GM21786 (cell line): ENCODE measurements at regions not wholly inside any gene's neighbourhood (a gene's known extent, or its start where the extent isn't known, plus 50 kb on each side); places are given as distances from the start of the nearest gene placed in this dataset.
"Not testable (repeated sequence)": the region's sequence is repeated elsewhere in the genome, so short reads cannot be mapped to it uniquely, and the experiment has no call there.

ENCODE experiments used
- ATAC-seq: cut with Tn5 transposase; IDR thresholded peaks from one replicate; pipeline ENCODE4 v1.9.1; 2021; ENCODE audit not compliant: unreplicated experiment

- ATAC-seq = not testable (repeated sequence)
These were observed 642.3 kb upstream of the SYNCRIP start for GRCh38 chr6:86284809-86285480.

DNA sequence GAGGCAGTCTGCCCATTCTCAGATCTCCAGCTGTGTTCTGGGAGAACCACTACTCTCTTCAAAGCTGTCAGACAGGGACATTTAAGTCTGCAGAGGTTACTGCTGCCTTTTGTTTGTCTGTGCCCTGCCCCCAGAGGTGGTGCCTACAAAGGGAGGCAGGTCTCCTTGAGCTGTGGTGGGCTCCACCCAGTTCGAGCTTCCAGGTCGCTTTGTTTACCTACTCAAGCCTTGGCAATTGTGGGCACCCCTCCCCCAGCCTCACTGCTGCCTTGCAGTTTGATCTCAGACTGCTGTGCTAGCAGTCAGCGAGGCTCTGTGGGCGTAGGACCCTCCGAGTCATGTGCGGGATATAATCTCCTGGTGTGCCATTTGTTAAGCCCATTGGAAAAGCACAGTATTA is 640.9 kb upstream of the SYNCRIP start:
- ATAC-seq = not testable (repeated sequence)

GRCh38 chr6:86276056-86276455 is 633.4 kb upstream of the SYNCRIP start:
- no peak for ATAC-seq

GRCh38 chr6:86273936-86274335 is 631.2 kb upstream of the SYNCRIP start:
- no peak for ATAC-seq

DNA sequence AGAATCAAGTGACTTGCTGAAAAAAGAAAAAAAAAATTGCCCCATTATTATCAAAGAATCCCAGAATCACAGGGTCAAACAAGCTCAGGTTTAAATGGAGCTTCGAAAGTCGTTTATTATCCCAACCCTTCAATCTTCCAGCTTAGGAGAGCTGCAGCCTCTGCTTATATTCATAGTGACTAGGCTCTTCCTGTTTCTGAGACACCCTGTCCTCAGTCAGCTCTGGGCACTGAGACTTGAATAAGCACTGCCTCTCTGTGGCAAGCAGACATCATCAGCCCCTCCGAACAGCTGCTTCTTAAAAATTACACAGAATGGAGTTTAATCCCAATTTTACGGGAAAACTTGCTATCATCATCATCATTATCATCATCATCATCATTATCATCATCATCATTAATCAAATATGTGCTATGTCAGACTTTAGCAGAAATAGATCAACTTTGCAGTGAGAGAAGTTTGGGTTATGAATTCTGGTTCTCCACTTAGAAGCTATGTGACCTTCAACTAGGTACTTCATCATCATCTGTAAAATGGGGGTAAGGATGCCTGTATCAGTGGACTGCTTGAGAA is 614.0 kb upstream of the SYNCRIP start:
- ATAC-seq = no peak

DNA sequence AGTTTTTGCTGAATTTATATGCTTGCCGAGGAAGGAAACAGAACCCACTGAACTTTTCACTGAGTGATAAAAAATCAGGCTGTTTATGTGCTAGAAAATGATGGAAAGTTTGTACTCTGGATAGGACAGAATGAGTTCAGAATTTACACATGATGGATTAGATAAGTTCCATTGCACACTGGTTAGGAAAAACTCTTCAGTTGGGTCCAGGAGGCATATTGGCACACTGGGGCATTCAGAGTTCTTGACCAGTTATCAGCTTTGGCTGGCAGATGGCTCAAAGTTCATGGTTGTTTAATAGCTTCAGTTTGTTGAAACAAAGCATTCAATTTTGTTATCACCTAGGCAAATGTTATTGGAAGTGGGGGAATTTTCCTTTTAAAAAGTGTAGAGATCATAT is 613.3 kb upstream of the SYNCRIP start:
- ATAC-seq = no peak

- ATAC-seq = no peak
These were observed 608.4 kb upstream of the SYNCRIP start for GRCh38 chr6:86251106-86251505.

GRCh38 chr6:86217906-86218305 is 575.2 kb upstream of the SYNCRIP start:
- no peak for ATAC-seq

GRCh38 chr6:86215323-86215722 is 572.6 kb upstream of the SYNCRIP start:
- no peak for ATAC-seq

DNA sequence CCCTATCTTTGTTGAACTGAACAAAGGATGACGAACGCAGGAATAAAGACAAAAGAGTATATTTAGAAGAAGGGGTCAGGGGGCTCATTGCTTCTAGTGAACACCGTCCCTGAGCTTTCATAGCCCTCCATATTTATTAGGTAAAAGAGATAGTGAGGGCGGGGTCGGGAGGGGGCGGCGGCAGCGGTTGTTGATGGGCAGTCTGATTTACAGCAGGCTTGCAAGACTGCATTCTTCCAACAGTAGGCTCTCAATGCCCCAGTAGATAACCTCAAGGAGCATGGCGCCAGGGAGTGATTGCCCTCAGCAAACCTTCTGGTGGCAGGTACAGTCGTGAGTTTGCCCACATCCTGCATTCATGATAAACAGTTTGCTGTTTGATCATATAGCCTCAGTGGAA is 563.3 kb upstream of the SYNCRIP start:
- no peak for ATAC-seq

GRCh38 chr6:86203044-86203443 is 560.4 kb upstream of the SYNCRIP start:
- no peak for ATAC-seq

DNA sequence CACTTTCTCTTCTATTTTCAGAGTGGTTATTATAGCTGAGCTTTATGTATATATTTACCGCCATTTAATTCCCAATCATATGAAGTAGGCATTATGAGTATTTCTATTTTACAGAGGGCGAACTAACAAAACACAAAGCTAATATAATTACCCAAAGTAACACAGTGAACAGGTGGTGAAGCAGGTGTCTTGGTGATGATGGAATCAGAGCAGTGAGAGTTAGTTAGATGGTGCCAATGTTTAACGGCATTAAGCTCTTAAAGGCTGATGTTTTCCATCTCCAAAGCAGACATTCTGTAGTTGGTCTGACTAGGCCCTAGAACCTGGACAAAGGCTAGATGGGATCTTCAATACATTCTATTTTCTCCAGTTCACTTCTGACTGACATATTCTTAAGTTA is 551.1 kb upstream of the SYNCRIP start:
- ATAC-seq = no peak

DNA sequence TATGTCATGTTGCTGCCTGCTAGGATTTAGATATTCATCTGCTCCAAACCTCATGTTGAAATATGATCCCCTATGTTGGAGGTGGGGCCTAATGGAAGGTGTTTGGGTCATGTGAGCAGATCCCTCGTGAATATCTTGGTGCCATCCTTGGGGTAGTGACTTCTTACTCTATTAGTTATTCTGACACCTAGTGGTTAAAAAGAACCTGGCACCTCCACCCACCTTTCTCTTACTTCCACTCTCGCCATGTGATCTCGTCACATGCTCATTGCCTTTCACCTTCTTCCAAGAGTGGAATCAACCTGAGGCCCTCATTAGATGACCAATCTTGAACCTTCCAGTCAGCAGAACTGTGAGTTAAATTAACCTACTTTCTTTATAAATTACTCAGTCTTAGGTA is 549.4 kb upstream of the SYNCRIP start:
- ATAC-seq = peak; percentile 91

DNA sequence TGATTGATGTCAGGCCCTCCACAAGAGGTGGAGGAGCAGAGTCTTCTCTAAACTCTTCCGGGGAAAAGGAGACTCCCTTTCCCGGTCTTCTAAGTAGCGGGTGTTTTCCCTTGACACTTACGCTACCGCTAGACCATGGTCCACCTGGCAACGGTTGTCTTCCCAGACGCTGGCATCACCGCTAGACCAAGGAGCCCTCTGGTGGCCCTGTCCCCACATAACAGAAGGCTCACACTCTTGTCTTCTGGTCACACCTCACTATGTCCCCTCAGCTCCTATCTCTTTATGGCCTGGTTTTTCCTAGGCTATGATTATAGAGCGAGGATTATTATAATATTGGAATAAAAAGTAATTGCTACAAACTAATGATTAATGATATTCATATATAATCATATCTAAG is 532.5 kb upstream of the SYNCRIP start:
- ATAC-seq = not testable (repeated sequence)

DNA sequence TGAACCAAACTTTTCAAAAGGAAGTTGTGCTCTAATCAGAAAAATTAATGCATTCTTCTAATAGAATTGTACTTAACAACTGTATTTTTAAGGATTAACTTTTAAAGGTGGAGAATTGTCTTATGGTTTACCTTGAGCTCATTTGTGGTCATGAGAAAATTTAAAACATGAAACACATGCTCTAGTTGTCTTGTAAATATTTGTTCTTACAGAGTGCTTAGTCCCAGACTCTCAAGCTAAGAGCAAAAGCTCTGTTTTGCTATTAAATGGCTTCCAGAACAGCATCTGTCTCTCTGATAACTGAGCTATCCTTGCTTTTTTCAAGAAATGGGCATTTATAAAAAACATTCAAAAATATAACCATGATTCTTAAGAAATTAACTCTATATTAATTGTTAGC is 512.2 kb upstream of the SYNCRIP start:
- no peak for ATAC-seq

DNA sequence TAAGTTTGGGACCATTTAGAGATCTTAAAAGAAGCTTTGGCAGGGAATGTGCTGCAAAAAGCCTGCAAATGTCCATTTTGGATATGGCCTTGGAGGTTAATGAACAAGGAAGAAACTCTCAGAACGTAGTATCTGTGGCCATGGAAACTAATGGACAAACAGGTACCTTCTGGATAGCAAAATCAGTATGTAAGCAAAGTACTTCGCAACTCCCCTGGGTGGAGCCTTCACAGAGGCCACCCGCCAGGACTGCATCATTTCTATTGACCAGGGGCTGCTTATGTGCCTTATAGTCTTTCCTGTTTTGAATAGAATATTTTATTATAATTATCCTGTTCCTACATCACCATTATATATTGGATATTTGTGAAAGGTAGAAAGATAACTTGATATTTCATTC is 510.8 kb upstream of the SYNCRIP start:
- ATAC-seq = no peak

DNA sequence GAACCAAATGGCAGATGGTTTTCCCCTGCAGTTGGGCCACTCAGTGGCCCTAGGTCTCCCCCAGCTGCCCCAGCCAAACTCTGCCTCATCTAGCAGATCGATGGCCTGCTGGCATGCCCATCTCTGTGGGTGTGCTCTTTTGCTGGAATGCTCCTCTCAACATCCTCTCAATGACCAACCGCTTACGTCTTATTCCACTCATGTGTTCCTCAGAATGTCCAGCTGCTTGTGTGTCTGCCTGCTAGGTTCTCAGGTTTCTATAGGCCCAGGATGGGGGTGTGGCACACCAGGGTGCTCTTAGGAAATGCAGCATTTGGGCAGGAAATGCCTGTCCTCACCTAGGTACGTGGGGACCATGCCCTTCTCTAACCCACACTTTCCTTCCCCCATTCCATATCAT is 509.9 kb upstream of the SYNCRIP start:
- no peak for ATAC-seq

- no peak for ATAC-seq
These were observed 505.9 kb upstream of the SYNCRIP start for GRCh38 chr6:86148586-86148985.

DNA sequence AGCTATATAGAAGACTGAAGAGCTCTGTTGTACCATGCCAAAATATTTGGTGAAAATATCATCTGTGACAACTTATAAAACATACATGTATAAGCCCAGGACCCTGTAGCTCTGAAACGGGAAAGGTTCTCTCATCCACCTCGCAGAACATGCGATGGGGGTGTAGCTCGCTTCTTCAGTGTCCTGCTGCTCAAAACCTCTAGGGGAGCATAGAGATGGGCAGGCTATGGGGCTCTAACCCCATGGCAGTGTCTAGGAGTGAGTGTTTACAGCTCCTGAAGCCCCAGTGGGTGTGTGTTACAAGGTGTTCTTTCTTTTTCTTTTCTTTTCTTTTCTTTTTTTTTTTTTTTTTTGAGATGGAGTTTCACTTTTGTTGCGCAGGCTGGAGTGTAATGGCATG is 505.2 kb upstream of the SYNCRIP start:
- no peak for ATAC-seq

GRCh38 chr6:86147311-86147710 is 504.6 kb upstream of the SYNCRIP start:
- ATAC-seq = no peak

DNA sequence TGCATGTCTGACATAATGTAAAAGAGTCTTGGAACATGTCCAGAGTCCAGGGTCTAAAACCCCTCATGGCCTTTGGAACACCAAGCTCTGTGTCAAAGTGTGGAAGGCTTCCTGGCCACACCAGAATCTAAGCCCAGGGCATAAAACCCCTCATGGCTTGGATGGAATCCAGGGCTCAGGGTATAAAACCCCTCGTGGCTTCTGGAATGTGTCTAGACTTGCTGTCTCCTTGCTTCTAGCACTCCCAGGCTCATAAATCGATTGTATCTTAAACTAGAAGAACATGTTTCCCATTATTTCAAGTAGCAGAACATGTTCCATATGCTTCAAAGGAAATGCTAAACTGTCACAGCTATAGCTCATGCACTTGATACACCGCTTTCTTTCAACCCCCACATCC is 504.1 kb upstream of the SYNCRIP start:
- not testable (repeated sequence) for ATAC-seq

DNA sequence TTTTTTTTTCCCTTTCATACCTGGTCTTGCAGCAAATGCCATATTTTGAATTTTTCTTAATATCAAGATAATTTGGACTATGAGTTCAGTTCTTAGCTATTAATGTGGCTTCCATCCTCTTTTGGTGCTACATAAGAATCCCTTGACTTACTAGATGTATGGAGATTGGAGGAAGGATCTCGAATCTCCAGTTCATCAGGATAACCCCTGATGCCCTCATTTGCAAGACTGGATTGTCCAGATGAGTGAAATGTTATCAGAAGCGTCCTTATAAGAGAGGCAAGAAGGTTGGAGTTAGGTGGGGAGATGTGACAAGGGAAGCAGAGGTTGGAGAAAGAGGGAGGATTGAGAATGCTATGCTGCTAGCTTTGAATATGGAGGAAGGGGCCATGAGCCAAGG is 499.6 kb upstream of the SYNCRIP start:
- ATAC-seq = no peak
